OCI-M2 (cell line): ENCODE measurements at regions not wholly inside any gene's neighbourhood (a gene's known extent, or its start where the extent isn't known, plus 50 kb on each side); places are given as distances from the start of the nearest gene placed in this dataset.
A peak's percentile ranks its signal among the peaks of the same experiment; 100 is the strongest.

ENCODE experiments used
- DNase-seq: peaks from one replicate; lab custom pipeline; 2025; ENCODE audit not compliant: unreplicated experiment; lab: John Stamatoyannopoulos, UW

DNA sequence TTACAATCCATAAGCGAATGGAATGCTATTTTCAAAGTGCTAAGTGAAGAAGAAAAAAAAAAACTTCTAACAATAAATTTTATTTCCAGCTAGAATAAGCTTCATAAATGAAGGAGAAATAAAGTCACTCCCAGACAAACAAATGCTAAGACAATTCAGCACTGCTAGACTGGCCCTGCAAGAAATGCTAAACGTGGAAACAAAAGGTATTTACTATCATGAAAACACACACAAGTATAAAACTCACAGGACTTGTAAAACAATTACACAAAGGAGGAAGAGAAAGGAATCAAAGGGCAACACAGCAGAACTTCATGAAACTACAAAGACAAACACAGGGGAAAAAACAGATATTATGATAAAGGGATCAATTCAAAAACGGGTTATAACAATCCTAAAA, 85.8 kb upstream of the NELL2 start:
- no peak for DNase-seq

DNA sequence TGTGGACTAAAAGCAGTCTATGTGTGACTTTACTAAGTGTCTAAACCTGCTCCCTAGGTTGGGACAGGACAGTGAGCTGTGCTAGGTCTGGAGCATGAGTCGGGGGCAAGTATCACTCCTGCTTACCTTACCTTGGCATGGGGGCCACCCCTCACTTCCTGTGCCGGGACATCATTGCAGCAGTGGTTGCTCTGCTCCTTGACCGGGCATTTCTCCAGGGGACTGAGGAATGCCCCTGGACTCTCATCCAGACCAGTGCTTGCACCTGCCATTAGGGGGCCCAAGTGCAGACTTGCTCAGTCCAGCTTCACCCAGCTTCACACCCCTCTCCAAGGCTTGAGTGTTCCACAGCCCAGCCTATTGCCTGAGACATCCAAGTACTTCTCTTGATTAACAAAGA, 84.7 kb upstream of the NELL2 start:
- no peak for DNase-seq

DNA sequence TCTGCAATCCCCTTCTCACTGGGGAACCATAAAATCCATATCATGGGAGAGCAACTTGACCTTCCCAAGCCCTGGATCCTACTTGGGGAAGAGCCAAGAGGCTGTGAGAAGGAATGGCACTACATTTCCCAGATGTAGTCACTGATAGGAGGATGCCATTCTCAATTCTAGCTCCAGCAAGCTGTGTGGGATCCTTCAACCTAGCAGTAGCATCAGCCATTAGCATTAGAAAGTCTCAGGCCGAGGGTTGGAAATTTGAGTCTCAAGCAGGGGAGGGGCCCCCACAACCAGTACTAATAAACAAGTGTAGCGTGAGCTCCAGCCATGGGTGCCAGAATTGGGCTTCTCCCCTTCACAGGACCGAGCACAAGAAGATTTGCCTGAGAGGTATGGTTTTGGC, 84.3 kb upstream of the NELL2 start:
- DNase-seq: no peak

DNA sequence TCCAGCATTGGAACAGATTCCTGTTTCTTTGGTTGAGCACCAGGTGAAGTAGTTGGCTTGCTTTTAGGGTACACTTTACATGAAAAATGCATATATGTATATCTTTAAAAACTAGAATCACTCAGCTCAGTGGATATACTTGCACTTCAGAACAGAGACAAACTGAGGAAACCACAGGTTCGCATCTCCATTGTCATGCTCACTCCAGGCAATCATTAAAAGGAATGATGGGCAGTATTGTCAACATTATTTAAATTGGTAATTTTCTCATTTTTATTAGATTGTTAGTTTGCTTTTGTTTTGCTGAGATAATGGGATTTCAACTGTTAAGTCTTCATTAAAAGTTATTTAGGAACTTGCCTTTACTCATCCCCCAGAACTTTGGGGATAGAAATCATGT, 71.0 kb upstream of the NELL2 start:
- DNase-seq: no peak

DNA sequence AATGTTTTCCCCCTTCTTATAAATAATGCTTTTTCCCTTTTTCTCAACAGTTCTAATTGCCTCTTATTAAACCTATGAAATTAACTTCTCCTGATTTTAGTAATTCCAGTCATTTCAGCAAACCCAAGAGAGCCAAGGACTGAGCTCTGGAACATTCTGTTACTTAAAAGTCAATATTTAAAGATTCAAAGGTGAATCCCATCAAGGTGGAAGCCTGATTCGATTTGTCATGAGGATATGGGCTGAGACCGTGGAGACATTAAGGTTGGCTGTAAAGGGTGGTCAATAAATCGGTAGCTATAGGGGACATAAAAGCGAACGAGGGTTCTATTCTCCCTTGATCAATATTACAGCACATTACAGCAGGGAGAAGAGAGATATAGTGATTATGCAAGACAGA, 66.6 kb upstream of the NELL2 start:
- DNase-seq: no peak

DNA sequence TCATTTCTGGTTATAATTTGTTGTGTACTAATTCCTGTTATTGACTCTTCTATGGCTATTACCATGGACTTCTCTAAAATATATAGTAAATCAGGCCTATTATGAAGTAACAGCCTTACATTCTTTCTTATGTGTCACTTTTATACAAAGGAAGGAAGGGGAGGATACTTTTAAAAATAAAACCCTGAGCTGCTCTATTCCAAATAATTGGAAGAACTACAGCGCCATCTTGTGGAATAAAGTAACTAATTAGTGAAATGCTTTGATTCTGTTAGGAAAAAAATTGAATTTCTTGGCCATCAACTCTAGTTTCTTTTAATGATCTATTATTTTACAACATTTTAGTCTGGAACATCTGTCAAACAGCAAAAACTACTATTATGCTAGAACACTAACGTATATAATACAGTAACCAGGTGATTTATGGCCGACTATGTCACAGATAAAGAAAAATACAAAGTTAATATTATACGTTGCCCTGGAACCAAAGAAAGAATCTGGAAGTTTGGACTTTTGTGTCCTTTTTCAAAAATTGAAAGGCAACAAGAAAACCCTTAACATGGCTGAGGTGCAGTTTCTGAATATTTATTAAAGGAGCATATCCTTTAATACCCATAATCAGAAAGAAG, 55.0 kb upstream of the NELL2 start:
- peak; percentile 6 for DNase-seq

DNA sequence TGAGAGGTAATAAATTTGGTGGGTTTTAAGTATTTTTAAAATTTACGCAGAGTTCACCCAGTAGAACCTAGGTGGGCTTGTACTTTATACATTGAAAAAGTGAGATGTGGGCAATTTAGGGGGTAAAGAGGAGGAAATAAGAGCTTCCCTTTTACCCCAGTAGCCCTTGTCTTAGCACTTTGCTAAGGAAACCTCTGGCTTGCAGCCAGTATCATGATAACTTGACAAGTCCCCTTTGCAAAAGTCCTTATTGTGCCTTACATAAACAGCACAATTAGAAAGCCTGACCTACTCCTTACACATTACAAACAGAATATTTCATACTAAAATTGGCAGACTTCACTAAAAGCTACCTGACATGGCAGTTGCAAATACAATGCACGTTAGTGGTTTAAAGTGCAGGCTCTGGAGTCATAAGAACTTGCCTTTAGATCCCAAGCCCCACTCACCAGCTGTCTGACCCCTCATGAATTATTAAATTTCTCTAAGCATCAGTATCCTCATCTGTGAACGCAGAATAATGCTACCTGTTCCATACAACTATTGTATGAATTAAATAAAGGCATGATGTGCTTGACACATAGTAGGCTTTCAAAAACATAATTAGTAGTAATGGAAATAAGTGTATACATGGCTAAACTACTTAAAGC, 53.2 kb upstream of the NELL2 start:
- DNase-seq: no peak
